GM12874 (cell line): ENCODE measurements at regions not wholly inside any gene's neighbourhood (a gene's known extent, or its start where the extent isn't known, plus 50 kb on each side); places are given as distances from the start of the nearest gene placed in this dataset.

Experiments
- TF ChIP-seq, protein P1 (sequence below): IDR thresholded peaks from 2 replicates; pipeline ENCODE4 v1.5.1; 2011; ENCODE audit warnings: low read depth, mild to moderate bottlenecking, control low read depth, low read length, moderate library complexity; ENCODE audit not compliant: insufficient read depth

DNA sequence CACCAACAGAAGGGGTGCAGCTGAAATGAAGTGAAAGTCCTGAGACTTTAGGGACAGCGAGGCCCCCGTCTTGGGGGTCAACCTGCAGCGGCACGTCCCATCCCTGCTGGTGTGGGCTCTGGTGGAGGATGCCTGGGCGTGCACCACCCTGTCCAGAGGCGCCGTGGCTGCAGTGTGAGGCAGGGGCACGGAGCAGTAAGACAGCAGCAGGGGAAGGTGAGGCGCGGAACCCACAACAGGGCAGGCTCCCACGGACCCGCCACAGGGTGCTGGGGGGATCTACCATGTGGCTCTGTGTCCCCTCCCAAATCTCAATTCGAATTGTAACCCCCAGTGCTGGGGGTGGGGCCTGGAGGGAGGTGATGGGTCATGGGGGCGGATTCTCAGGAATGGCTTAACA, 158.6 kb downstream of the SHANK2 start:
- TF ChIP-seq, protein P1, sequence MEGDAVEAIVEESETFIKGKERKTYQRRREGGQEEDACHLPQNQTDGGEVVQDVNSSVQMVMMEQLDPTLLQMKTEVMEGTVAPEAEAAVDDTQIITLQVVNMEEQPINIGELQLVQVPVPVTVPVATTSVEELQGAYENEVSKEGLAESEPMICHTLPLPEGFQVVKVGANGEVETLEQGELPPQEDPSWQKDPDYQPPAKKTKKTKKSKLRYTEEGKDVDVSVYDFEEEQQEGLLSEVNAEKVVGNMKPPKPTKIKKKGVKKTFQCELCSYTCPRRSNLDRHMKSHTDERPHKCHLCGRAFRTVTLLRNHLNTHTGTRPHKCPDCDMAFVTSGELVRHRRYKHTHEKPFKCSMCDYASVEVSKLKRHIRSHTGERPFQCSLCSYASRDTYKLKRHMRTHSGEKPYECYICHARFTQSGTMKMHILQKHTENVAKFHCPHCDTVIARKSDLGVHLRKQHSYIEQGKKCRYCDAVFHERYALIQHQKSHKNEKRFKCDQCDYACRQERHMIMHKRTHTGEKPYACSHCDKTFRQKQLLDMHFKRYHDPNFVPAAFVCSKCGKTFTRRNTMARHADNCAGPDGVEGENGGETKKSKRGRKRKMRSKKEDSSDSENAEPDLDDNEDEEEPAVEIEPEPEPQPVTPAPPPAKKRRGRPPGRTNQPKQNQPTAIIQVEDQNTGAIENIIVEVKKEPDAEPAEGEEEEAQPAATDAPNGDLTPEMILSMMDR: no peak

DNA sequence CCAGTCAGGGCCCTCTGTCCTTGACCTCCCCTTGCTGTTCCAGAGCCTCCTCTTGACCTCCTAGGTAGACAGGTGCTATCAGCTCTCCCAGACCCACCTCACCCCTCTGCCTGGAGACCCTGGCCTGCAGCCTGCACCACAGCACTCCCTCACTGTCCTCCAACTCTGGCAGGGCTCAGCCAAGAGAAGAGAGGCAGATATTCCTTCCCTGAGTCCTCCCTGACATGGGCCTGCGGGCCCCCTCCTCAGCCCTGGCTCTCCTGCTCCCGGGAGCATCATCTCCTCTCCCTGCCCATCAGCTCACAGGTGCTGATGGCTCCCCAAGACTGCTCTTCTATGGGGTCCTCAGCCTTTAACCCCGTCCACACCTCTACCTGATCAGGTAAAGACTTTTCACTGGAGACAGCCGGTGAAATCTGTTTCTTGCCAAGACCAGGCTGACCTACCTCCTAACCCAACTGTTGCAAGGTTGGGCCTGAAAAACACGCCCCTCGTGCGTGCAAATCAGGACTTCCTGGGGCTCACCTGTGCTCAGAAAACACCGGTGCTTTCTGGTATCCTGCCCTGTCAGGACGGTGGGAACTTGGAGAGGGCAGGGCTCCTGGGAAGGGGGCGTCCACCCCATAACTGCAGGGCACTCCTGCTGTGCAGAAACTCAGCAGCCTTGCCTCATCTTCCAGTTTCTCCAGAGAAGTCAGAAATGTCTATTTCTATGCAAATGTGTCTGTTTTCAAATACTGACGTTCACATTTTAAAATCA, 160.7 kb downstream of the SHANK2 start:
- TF ChIP-seq, protein P1: no peak

DNA sequence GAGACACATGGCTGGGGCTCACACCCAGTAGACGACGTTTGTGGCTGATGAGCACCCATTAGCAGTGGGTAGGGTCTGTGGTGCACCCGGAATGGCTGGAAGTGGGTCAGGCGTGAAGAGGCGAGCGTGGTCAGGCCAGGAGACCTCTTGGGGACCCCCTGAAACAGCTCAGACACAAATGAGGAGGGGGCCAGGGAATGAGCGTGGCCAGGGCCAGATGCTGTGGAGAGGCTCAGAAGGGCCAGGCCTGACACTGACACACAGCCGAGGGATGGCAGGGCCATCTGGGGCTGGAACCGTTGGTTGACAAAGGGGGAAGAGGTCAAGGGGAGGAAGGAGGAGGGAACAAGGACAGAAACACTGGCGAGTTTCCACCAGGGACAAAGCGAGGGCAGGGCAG, 162.8 kb downstream of the SHANK2 start:
- TF ChIP-seq, protein P1: no peak

DNA sequence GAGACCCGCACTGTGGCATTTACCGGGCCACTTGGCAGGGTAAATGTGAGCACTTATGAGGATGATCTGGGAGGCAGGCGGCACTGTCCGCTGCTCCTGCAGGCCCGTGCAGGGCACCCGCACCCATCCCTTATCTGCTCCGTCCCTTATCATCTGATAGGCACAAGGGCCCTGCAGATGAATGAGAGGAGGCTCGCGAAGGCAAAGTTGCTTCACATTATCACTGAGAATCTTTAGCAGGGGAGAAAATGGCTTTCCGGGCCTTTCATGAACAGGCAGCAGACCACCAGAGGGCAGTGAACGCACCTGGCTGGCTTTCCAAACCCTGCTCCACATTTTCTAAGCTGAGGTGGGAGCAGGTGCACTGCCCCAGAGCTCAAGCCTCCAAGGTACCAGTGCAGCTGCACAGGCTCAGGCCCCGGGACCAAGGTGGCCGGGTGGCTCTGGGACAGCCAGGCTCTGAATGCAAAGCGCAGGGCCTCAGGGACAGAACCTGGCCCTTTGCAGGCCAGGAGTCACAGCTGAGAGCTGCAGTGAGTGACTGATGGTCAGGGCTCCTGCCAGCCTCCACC, 165.6 kb downstream of the SHANK2 start:
- TF ChIP-seq, protein P1: peak; percentile 46

DNA sequence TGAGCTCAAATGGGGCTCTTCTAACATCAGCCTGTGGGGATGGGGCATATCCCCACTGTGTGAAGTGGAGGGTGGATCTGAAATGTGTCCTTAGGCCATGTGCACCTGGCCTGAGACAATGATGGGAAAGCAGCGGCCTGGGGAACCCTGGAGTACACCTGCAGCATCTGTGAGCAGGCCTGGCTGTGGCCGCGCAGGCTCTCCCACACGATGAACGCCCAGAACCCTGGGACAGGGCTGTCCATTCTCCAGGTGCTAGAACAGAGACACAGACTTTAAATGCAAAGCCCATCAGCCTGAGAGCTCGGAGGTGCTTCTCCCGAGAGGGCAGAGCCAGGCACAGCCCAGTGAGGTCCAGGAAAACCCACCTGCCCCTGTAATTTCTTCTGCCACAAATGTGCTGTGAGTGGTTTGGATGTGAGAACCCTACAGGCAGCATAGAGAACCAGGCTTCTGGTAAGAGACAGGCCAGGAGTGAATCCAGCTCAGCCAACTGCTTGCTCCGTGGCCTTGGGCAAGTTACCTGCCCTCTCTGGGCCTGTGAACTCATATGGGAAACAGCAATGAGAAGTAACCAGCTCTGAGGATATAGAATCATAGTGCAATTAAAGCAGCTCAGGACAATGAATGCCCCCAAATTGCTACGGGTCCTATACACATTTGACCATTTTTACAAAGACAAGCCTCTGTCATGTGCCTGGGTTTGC, 167.9 kb downstream of the SHANK2 start:
- TF ChIP-seq, protein P1: no peak

DNA sequence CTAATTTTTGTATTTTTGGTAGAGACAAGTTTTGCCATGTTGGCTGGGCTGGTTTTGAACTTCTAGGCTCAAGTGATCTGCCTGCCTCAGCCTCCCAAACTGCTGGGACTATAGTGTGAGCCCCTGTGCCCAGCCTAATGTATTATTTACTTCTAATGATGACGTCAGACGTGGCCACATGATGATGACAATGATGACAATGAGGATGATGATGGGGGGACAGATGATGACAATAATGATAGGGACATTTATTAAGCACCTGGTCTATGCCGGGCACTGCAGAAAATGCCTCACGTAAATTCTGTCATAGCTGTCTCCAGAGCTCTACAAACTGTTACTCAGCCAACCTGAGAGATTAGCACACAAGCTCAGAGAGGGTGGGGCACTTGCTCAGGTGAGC, 169.3 kb downstream of the SHANK2 start:
- TF ChIP-seq, protein P1: no peak

DNA sequence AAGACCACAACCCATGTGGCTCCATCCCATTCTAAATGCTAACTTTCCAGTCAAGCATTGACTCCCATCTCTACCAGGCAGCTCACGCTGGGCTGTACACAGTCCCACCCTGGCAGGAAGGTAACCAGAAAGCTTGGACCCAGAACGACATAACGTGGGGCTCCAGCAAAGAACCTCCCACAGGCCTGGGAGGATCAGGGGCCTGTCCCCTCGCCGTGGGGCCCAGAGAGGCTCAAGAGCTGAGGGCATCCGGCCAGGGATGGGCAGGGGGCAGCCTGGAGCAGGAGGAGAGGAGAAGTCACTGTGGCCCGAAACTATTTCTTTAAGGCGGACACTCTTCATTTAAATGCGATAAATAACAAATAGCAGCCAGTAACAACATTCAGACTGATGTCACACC, 169.9 kb downstream of the SHANK2 start:
- TF ChIP-seq, protein P1: no peak
